ENCODE measurements at regions not wholly inside any gene's neighbourhood (a gene's known extent, or its start where the extent isn't known, plus 50 kb on each side); places are given as distances from the start of the nearest gene placed in this dataset.

DNA sequence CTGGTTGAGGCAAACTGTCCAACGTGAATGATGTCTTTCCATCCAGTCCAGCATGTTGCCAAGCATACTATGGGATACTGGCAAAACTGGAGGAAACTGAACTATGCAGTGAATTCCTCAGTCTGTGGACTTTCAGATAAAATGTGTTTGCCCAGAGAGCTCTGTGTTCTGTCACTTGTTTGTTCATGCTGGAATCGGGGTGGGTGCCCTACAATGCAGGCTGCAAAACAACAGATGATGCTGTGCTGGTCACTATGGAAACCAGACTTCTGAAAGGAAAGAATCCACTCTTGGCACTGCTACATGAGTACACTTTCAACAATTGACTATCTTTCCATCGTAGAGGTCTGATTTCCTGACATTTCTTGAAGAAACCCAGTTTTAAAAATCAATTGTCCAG, 272.5 kb upstream of the ARHGEF26 start:
- no peaks in the 10 kb centered on the region for H3K36me3 Mint-ChIP-seq (ENCODE audit: unreplicated experiment)
- H3K9me3 Mint-ChIP-seq (ENCODE audit: unreplicated experiment): no peaks in the 10 kb centered on the region
- no peak overlapping the region for H3K4me3 Mint-ChIP-seq (ENCODE audit: unreplicated experiment)
- H3K4me1 Mint-ChIP-seq (ENCODE audit: unreplicated experiment): no peaks in the 10 kb centered on the region
- H3K27me3 Mint-ChIP-seq (ENCODE audit: unreplicated experiment): peaks cover 12% of the 10 kb centered on the region
- TF ChIP-seq, protein P1, sequence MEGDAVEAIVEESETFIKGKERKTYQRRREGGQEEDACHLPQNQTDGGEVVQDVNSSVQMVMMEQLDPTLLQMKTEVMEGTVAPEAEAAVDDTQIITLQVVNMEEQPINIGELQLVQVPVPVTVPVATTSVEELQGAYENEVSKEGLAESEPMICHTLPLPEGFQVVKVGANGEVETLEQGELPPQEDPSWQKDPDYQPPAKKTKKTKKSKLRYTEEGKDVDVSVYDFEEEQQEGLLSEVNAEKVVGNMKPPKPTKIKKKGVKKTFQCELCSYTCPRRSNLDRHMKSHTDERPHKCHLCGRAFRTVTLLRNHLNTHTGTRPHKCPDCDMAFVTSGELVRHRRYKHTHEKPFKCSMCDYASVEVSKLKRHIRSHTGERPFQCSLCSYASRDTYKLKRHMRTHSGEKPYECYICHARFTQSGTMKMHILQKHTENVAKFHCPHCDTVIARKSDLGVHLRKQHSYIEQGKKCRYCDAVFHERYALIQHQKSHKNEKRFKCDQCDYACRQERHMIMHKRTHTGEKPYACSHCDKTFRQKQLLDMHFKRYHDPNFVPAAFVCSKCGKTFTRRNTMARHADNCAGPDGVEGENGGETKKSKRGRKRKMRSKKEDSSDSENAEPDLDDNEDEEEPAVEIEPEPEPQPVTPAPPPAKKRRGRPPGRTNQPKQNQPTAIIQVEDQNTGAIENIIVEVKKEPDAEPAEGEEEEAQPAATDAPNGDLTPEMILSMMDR (IDR thresholded peaks at IDR 0.05): no peak
- no peak for DNase-seq (ENCODE audit: extremely low spot score, unreplicated experiment)
- H3K27ac Mint-ChIP-seq (ENCODE audit: unreplicated experiment): no peak overlapping the region

DNA sequence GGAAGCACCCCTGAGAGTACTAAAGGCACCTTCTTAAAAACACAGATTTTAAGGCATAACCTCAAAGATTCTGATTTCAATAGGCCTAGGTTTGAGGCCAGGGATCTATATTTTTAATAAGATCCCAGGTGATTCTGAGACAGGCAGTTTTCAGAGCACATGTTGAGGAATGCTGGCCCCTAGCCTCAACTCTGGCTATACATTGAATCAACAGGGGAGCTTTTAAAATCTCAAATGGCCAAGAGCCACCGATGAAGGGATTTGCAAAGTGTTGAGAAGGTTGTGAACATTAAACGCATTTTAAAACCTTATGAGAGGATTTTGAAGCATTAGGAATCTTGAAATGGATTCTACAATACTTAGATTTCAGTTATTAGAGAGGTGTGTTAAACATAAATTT, 268.8 kb upstream of the ARHGEF26 start:
- Mint-ChIP-seq H3K9me3 (ENCODE audit: unreplicated experiment) (no peaks in the 10 kb centered on the region), H3K27me3 (ENCODE audit: unreplicated experiment) (peaks cover 9% of the 10 kb centered on the region), H3K4me3 (ENCODE audit: unreplicated experiment) (no peak overlapping the region), H3K27ac (ENCODE audit: unreplicated experiment) (no peak overlapping the region), H3K36me3 (ENCODE audit: unreplicated experiment) (no peaks in the 10 kb centered on the region), H3K4me1 (ENCODE audit: unreplicated experiment) (no peaks in the 10 kb centered on the region)
- TF ChIP-seq, protein P1 (IDR thresholded peaks at IDR 0.05): no peak
- DNase-seq (ENCODE audit: extremely low spot score, unreplicated experiment): no peak

DNA sequence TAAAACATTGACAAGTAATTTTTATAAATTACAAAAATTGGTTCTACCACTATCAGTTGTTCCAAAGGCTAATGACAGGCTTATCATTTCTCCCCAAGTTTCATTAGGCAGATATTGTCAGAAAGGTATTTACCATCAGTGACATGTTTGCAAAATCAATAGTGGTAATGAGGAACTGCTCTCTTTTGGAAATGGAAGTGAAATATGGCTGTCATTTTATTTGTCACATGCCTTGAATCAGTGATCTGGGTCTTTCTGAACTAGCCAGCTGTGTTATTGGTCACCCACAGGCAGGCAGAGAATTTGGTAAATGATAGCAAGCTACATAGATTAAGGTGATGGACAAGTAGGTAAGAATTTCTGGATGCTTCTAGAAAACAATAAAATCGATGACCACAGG, 268.0 kb upstream of the ARHGEF26 start:
- TF ChIP-seq, protein P1 (IDR thresholded peaks at IDR 0.05): no peak
- no peak for DNase-seq (ENCODE audit: extremely low spot score, unreplicated experiment)
- no peaks in the 10 kb centered on the region for H3K9me3 Mint-ChIP-seq (ENCODE audit: unreplicated experiment)
- no peak overlapping the region for H3K4me3 Mint-ChIP-seq (ENCODE audit: unreplicated experiment)
- no peaks in the 10 kb centered on the region for H3K4me1 Mint-ChIP-seq (ENCODE audit: unreplicated experiment)
- peaks cover 6% of the 10 kb centered on the region for H3K27me3 Mint-ChIP-seq (ENCODE audit: unreplicated experiment)
- H3K36me3 Mint-ChIP-seq (ENCODE audit: unreplicated experiment): no peaks in the 10 kb centered on the region
- no peak overlapping the region for H3K27ac Mint-ChIP-seq (ENCODE audit: unreplicated experiment)

DNA sequence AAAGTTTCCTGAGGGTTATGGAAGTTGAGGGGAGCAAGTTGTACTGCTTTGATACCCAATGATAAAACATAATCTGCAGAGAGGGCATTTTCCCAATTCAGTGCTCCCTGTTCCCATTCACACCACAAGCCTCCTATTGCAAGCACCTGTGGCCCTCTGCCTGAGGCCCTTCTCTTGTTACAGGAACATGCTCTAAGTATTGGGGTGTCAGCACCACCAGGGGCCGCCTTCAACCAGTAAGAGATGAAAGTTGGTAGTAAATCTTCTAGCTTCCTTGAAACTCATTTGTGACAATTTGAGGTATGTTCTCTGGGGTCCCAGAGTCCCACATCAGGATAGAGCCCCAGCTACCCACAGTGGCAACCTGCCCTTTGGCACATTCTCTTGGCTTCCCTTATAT, 265.4 kb upstream of the ARHGEF26 start:
- H3K9me3 Mint-ChIP-seq (ENCODE audit: unreplicated experiment): no peaks in the 10 kb centered on the region
- H3K4me3 Mint-ChIP-seq (ENCODE audit: unreplicated experiment): no peak overlapping the region
- no peaks in the 10 kb centered on the region for H3K4me1 Mint-ChIP-seq (ENCODE audit: unreplicated experiment)

DNA sequence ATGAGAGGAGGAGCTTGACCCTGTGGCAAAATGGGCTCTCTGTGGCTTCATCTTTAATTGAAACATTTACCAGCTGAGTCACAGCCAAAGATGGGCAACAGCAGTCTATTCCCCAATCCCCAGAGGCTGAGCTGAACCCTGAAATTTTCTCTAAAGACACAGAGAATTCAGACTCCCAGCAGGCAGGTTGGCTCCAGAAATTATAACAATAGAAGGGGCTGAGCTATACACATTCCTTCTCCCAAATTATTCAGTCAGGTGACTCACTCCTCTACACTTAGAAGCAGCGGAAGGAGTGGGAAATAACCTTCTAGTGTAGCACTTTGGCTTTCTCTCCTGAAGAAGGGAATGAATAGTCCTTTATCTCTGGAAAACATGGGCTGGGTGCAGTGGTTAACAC, 264.3 kb upstream of the ARHGEF26 start:
- H3K4me3 Mint-ChIP-seq (ENCODE audit: unreplicated experiment): no peak overlapping the region
- TF ChIP-seq, protein P1 (IDR thresholded peaks at IDR 0.05): no peak
- H3K9me3 Mint-ChIP-seq (ENCODE audit: unreplicated experiment): no peaks in the 10 kb centered on the region
- no peaks in the 10 kb centered on the region for H3K4me1 Mint-ChIP-seq (ENCODE audit: unreplicated experiment)
- no peak for DNase-seq (ENCODE audit: extremely low spot score, unreplicated experiment)
- H3K27me3 Mint-ChIP-seq (ENCODE audit: unreplicated experiment): peaks cover 2% of the 10 kb centered on the region
- no peak overlapping the region for H3K27ac Mint-ChIP-seq (ENCODE audit: unreplicated experiment)
- H3K36me3 Mint-ChIP-seq (ENCODE audit: unreplicated experiment): no peaks in the 10 kb centered on the region

More for the DNA sequence above, 265.4 kb upstream of the ARHGEF26 start:
- no peak for DNase-seq (ENCODE audit: extremely low spot score, unreplicated experiment)
- Mint-ChIP-seq H3K36me3 (ENCODE audit: unreplicated experiment) (no peaks in the 10 kb centered on the region), H3K27me3 (ENCODE audit: unreplicated experiment) (peaks cover 6% of the 10 kb centered on the region), H3K27ac (ENCODE audit: unreplicated experiment) (no peak overlapping the region)
- TF ChIP-seq, protein P1 (IDR thresholded peaks at IDR 0.05): no peak
